OCI-LY7 (cell line): ENCODE measurements at regions not wholly inside any gene's neighbourhood (a gene's known extent, or its start where the extent isn't known, plus 50 kb on each side); places are given as distances from the start of the nearest gene placed in this dataset.
A peak's percentile ranks its signal among the peaks of the same experiment; 100 is the strongest.

Experiments
- BruUV-seq: library from RNA; stranded (reverse); fragments of 400-500 nt; replicated peaks from 2 replicates; lab custom pipeline; 2021; lab: Mats Ljungman, UMichigan
- CTCF ChIA-PET: fragments of 300-600 bp; sonication (Branson Sonifier 250); formaldehyde crosslinking; loops from one replicate; lab custom pipeline; 2022; ENCODE audit warnings: antibody characterized with exemption; ENCODE audit not compliant: unreplicated experiment; lab: Charles Lee
- POLR2A ChIA-PET: fragments of 300-600 bp; sonication (Branson Sonifier 250); formaldehyde crosslinking; loops from one replicate; lab custom pipeline; 2022; ENCODE audit warnings: antibody characterized with exemption; lab: Charles Lee
- DNase-seq: peaks from one replicate; pipeline ENCODE4 v3.0.0-alpha.2; 2015; ENCODE audit warnings: low spot score
- H2AFZ ChIP-seq: fragments of 200-600 bp; sonication (generic), shearing (Covaris generic); 2 replicates; pipeline ENCODE4 v1.6.1; 2014; ENCODE audit warnings: mild to moderate bottlenecking, antibody characterized with exemption, low read length, moderate library complexity
- H3K27ac ChIP-seq: fragments of 200-600 bp; sonication (generic); 2 replicates; pipeline ENCODE4 v1.5.1; 2014; ENCODE audit warnings: mixed run types, low read depth, mild to moderate bottlenecking, moderate library complexity, low read length, inconsistent platforms; ENCODE audit not compliant: poor library complexity, severe bottlenecking
- H3K36me3 ChIP-seq: fragments of 200-600 bp; sonication (generic); 2 replicates; pipeline ENCODE4 v1.6.1; 2014; ENCODE audit warnings: mild to moderate bottlenecking, antibody characterized with exemption, low read length, moderate library complexity, mixed read lengths; ENCODE audit not compliant: insufficient read depth
- H3K4me1 ChIP-seq: fragments of 200-600 bp; sonication (generic); 2 replicates; pipeline ENCODE4 v1.5.1; 2014; ENCODE audit warnings: mild to moderate bottlenecking, low read length; ENCODE audit not compliant: insufficient read depth, poor library complexity, severe bottlenecking
- H3K4me2 ChIP-seq: fragments of 200-600 bp; sonication (generic); 2 replicates; pipeline ENCODE4 v1.6.1; 2014; ENCODE audit warnings: mild to moderate bottlenecking, low read length
- H3K4me3 ChIP-seq: fragments of 200-600 bp; sonication (generic); 2 replicates; pipeline ENCODE4 v1.5.1; 2014; ENCODE audit warnings: mild to moderate bottlenecking, low read depth, low read length; ENCODE audit not compliant: poor library complexity, severe bottlenecking
- H3K79me2 ChIP-seq: fragments of 200-600 bp; sonication (generic); 2 replicates; pipeline ENCODE4 v1.6.1; 2016; ENCODE audit warnings: low read depth, mild to moderate bottlenecking, low read length, moderate library complexity, mixed read lengths; ENCODE audit not compliant: insufficient read depth
- H3K9me2 ChIP-seq: fragments of 200-600 bp; sonication (generic); 2 replicates; pipeline ENCODE4 v1.6.1; 2016; ENCODE audit warnings: mild to moderate bottlenecking, low read length, mixed read lengths; ENCODE audit not compliant: insufficient read depth
- H3K9me3 ChIP-seq: fragments of 200-600 bp; sonication (generic); 2 replicates; pipeline ENCODE4 v1.6.1; 2014; ENCODE audit warnings: mild to moderate bottlenecking, mixed run types, low read length, mixed read lengths
- H4K20me1 ChIP-seq: fragments of 200-600 bp; sonication (generic); 2 replicates; pipeline ENCODE4 v1.6.1; 2014; ENCODE audit warnings: mild to moderate bottlenecking, antibody characterized with exemption, low read length, moderate library complexity, mixed read lengths; ENCODE audit not compliant: insufficient read depth
- EZH2phosphoT487 ChIP-seq: fragments of 200-600 bp; sonication (generic); IDR thresholded peaks from 2 replicates; pipeline ENCODE4 v1.6.1; 2018; ENCODE audit warnings: low read depth, borderline replicate concordance, mild to moderate bottlenecking, mixed run types, antibody characterized with exemption, low read length, moderate library complexity, mixed read lengths
- intact Hi-C: fragments of 100-400 bp; cut with micrococcal nuclease; formaldehyde crosslinking; loops from one replicate; pipeline ENCODE4 v1.10.0; 2022; ENCODE audit not compliant: unreplicated experiment
- TF ChIP-seq, protein P1 (sequence below): fragments of 200-600 bp; sonication (generic); conservative IDR thresholded peaks from 2 replicates; pipeline ENCODE4 v1.5.1; 2014; ENCODE audit warnings: mild to moderate bottlenecking, antibody characterized with exemption, low read length, moderate library complexity, mixed read lengths

DNA sequence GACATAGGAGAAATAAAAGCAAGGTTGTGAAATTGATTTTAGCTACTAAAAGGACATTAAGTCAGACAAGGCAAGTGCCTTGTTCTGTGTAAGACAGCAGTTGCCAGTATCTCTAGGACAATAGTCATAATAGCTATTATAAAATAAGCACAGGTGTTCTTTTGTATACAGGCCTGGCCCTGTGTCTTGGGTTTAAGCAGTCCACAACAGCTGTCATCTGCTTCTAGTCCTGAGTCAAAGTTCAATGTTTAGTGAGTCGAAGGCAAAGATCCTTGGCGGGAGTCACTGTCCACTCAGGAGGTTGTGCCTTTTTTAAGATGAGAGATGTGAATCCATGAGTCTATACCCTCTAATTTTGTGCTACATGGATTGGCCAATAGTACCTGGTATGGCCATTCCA is 79.5 kb downstream of the SC5D start:
- peak; percentile 78 for DNase-seq
- no TSS peak for BruUV-seq
- ChIA-PET POLR2A (interaction anchor here (1.1 to 17.0 kb wide), 9 partner anchors 12 to 74 kb away, joined by 3 to 218 read pairs (median 16); no protein-coding TSS in a partner anchor), CTCF (no interaction called here)
- Histone ChIP-seq H2AFZ (no peak overlapping the region; the same call in 1 of the 2 replicates), H3K4me3 (peak overlapping the region; percentile 49), H3K36me3 (no peaks in the 10 kb centered on the region), H3K4me2 (peak overlapping the region; percentile 73), H3K9me3 (no peaks in the 10 kb centered on the region; the same call in 1 of the 2 replicates), H3K4me1 (peaks cover 100% of the 10 kb centered on the region), H3K79me2 (no peaks in the 10 kb centered on the region), H4K20me1 (no peaks in the 10 kb centered on the region), H3K27ac (peak overlapping the region; percentile 98), H3K9me2 (no peaks in the 10 kb centered on the region)
- intact Hi-C loops, result loop anchor here (2.0 to 5.0 kb wide), 2 partner anchors 200 to 219 kb away; no protein-coding TSS in a partner anchor
- no peak for TF ChIP-seq EZH2phosphoT487
- TF ChIP-seq, protein P1, sequence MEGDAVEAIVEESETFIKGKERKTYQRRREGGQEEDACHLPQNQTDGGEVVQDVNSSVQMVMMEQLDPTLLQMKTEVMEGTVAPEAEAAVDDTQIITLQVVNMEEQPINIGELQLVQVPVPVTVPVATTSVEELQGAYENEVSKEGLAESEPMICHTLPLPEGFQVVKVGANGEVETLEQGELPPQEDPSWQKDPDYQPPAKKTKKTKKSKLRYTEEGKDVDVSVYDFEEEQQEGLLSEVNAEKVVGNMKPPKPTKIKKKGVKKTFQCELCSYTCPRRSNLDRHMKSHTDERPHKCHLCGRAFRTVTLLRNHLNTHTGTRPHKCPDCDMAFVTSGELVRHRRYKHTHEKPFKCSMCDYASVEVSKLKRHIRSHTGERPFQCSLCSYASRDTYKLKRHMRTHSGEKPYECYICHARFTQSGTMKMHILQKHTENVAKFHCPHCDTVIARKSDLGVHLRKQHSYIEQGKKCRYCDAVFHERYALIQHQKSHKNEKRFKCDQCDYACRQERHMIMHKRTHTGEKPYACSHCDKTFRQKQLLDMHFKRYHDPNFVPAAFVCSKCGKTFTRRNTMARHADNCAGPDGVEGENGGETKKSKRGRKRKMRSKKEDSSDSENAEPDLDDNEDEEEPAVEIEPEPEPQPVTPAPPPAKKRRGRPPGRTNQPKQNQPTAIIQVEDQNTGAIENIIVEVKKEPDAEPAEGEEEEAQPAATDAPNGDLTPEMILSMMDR, result no peak

DNA sequence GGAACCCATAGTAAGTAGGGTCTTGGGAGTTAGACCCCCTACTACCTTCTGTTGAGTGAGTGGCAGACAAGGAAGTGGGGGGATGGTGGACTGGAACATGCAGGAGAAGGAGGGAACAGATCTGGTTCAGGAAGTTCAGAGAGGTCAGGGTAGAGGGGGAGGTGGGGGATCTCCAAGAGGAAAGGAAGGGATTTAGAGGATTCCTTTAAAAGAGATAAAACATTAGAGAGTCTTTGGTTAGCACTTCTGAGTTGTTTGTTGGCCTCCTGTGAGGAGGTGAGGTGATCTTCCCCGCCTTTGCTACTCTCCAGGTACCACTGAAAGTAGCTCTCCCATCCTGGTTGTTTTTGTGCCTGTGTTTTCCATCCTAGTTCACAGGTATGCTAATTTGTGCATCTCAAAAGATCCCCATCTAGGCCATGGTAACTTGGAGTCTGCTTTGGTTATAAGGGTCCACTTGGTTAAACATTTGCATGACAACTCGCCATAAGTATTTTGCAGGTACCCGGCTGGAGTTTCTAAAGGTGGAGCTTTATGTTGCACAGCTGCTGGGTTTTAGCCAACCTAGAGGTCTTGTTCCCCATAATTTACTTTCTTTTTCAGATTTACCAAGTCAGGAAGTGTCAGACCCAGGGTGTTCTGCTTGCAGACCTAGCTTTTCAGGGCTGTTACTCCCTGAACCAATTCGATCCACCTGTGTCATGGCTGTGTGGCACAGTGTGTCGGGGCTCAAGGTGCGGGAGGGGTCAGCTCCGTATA is 79.3 kb upstream of the SORL1 start:
- TF ChIP-seq, protein P1, result no peak
- no peak for TF ChIP-seq EZH2phosphoT487
- Histone ChIP-seq H3K4me2 (peak overlapping the region; percentile 73), H3K27ac (peak overlapping the region; percentile 98), H3K9me2 (no peaks in the 10 kb centered on the region), H3K36me3 (no peaks in the 10 kb centered on the region), H3K79me2 (no peaks in the 10 kb centered on the region), H3K9me3 (no peaks in the 10 kb centered on the region; the same call in 1 of the 2 replicates), H2AFZ (peak overlapping the region; percentile 11; the same call in 1 of the 2 replicates), H4K20me1 (no peaks in the 10 kb centered on the region), H3K4me1 (peaks cover 98% of the 10 kb centered on the region), H3K4me3 (peak overlapping the region; percentile 49)
- BruUV-seq, result TSS peak; percentile 74
- ChIA-PET POLR2A (interaction anchor here (0.8 to 17.0 kb wide), 20 partner anchors 8 to 160 kb away, joined by 3 to 218 read pairs (median 8); partner anchors contain the start of gene SORL1-AS1), CTCF (interaction anchor here (0.7 to 2.1 kb wide), 4 partner anchors 7 to 75 kb away, joined by 3 to 6 read pairs (median 4); no protein-coding TSS in a partner anchor)
- peak; percentile 90 for DNase-seq
- intact Hi-C loops, result loop anchor here (2.0 to 5.0 kb wide), 2 partner anchors 199 to 218 kb away; no protein-coding TSS in a partner anchor
